Stimulated activated CD4-positive, alpha-beta T cell treated with anti-CD3 and anti-CD28 coated beads, Interleukin-15, amount 100 ng/mL, for 24 hours (primary cell): ENCODE measurements at regions not wholly inside any gene's neighbourhood (a gene's known extent, or its start where the extent isn't known, plus 50 kb on each side); places are given as distances from the start of the nearest gene placed in this dataset.

Experiments
- DNase-seq: peaks from one replicate; pipeline ENCODE4 v3.0.0-alpha.2; 2020

DNA sequence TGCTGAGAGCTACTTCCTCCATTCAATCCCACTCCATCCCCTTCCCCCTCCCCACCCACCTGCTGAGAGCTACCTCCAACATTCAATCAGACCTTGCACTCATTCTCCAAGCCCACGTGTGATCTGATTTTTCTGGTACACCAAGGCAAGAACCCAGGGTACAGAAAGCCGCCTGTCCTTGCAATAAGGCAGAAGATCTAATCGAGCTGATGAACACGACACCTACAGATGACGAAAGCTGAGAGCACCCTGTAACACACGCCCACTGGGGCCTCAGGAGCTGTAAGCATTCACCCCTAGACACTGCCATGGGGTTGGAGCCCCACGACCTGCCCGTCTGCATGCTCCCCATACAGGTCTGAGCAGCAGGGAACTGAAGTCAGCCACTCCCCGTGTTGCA lies 58.3 kb downstream of the TRIML1 start:
- no peak for DNase-seq

DNA sequence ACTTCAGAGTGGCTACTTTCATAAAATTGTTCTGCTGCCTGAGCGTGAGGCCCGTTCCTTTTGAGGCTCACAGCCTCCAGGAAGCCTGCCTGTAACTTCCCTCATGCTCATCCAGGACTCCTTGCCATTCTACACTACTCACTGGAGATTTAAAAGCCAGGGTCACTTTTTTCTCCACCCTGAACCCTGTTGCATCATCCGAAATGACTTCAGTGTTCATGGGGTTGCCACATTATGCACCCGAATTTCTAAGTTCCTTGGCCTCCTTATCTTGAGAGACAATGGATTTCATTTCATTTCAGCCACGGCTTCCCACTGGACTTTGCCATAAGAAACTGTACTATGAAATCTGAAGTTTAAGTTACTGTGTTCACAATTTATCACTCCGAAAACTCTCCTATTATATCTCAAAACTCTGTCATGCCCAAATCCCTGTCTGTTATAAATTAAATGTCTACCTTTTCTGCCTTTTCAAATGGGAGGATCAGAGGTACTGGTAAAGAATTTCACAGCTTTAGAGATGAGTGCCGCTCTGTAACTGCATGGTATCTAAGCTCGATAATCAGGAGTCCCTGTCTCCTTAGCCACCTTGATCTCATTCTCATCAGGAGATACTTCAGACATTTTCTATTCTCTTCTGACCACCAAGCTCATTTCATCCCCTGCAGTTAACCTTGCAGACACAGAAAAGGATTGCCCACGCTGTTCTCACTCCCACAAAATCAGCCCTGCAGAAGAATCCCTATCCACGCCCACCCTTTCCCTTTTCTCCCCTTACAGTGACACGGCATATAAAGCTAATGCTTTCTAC lies 59.9 kb downstream of the TRIML1 start:
- no peak for DNase-seq

DNA sequence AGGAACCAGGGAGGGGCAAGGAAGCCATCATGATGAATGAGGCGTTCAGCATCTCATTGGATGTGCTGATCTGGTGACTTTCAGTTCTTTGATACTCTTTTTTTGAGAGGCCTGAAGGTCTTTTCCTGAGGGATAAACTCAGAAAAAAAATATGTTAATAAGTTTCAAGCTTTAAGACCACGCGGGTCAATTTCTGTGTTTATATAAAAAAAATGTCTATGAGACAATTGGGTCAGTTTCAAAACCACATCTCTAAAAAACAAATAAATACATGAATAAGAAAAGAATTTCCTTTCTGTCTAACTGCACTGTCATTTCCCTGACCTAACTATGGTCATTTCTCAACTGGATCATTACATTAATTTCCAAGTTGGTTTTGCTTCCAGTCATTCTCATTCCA lies 62.6 kb downstream of the TRIML1 start:
- no peak for DNase-seq

DNA sequence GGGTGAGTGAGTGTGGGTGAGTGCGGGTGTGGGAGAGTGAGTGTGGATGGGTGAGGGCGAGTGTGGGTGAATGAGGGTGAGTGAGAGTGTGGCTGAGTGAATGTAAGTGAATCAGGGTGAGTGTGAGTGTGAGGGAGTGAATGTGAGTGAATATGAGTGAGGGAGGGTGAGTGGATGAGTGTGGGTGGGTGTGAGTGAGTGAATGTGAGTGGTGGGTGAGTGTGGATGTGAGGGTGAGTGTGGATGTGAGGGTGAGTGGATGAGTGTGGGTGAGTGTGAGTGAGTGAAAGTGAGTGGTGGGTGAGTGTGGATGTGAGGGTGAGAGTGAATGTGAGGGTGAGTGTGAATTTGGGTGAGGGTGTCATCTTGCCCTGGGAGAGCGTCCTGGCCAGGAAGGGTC lies 67.5 kb downstream of the TRIML1 start:
- DNase-seq: no peak

DNA sequence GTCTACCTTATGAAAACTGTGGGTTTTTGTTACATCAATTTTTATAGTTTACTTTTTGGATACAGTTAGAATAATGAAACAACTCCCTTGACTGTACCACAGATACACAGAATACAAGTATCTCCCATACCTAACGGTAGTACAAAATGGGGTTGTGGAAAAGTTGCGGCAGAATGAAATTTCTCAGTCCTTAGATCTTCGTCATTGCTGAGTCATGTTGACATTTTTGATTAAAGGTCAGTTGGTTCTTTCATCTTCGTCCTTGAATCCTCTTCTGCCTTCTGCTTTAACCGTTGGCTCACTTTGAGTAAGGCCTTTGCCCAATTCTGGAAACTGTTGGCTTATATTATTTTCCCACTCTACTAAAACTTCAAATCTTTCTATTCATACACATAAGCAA lies 75.6 kb downstream of the TRIML1 start:
- DNase-seq: no peak

DNA sequence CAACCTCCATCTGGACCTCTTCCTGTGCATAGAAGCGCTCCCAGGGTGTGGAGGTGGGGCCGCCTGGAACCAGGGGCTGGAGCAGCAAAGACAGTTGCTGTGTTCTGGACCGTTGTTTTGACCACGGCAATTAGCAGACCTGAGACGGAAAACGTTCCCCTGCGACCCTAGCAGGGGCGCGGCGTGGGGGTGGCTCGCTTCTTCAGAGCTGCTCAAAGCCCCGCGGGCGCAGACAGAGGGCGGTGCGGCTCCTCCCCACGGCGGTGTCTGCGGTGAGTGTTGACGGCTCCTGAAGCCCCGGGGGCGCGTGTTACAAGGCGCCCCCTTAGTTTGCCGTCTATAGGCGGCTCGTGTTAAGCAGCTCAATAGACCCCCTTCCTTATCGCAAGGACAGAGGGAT lies 79.2 kb downstream of the TRIML1 start:
- DNase-seq: no peak

DNA sequence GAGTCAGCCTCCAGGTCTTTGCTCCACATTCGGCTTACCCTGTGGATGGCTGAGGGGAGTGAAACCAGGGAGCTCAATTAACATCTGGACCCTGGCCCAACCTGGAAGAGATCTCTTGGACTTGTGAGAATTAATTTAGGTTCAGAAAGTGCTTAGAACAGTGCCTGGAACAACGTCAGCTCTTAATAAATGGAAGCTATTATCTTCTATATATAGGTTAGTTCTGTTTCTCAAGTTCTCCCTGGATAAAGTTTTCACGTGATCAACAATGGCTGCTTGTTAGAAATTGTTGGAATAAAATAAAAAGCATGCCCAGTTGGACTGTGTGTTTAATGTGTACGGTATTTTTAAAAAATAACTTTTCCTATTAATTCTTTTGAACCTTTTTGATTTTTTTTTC lies 80.8 kb downstream of the TRIML1 start:
- no peak for DNase-seq

DNA sequence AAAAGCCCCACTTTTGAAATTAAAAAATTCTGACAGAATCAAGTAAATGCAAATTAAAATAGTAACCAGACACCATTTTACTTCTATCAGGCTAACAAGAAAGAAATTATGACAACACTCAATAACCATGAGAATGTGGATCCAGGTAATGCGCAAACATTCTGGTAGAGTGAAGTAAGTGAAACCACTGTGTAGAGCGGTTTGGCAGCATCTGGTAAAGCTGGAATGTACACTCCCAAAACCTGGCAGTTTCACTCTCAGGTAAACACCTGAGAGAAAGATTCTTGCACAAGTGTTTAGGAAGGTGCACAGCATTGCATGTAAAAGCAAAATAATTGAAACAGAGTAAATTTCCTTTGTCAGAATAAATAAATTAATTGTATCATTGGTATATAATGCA lies 81.8 kb downstream of the TRIML1 start:
- no peak for DNase-seq

DNA sequence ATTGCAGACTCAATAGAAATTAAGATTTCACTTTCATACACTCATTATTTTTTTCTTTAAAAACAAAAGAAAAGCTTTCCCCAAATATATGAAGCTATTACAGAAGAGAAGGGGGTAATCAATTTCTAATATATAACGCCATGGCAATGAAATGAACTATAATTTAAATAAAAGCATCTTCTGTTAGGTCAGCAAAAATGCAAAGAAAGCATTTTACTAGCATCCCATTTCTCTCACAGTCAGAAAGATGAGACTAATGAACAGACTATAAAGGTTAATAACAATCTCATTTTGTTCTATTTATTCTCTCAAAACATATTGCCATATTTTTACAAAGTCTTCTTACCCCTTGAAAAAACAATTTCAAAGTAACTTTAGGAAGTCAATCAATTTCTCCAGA lies 89.0 kb downstream of the TRIML1 start:
- DNase-seq: no peak

DNA sequence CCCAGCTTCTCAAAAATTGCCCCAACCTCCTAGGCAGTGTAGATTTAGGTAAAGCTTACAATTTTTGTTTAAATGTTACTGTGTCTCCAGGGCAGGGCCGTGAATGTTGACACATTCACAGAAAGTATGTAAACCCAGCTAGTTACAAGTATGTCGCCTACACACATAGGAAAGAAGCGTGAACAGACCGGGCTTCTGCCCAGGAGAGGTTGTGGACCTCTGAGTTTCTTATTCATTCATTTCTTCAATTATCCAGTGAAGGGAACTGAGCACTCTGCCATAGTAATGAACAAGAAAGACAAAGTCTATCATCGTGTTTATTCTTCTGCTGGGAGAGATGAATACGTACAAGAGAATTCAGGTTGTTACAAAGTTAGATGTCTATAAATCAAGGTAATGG lies 93.2 kb downstream of the TRIML1 start:
- DNase-seq: no peak

DNA sequence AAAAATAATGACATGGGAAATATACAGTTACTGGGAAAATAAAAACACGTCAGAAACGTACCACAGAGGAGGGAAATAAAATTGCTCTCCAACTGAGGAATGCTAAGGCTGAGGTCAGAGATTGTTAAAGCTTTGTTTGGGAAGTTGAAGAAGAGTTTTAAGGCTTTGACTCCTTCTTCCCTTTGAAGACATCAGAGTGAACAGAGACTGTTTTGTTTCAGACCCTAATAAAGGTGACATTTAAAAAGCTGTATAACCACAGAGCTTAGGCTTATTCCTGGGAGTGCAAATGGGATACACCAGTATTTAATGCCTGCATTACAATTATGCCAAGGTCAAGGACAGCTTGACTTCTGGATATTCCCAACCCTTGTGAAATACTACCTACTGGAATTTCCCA lies 102.8 kb downstream of the TRIML1 start:
- DNase-seq: no peak

DNA sequence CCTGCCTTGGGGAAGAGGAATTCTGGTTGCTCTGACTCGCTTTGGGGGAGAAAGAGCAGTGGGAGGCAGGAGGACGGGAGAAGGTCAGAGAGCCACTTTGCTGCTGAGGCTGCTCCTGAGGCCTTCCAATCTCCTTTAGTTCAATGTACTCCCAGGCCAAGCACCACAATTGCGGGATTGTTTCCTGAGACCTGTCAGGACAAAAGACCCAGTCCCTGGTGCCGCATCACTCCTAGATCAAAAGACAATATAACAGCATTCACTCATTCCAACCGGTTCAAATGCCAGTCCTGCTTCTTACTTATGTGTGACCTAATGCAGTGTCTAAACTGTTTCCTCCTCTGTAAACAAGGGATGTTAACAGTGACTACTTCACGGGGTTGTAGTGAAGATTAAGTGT lies 106.4 kb downstream of the TRIML1 start:
- DNase-seq: no peak

DNA sequence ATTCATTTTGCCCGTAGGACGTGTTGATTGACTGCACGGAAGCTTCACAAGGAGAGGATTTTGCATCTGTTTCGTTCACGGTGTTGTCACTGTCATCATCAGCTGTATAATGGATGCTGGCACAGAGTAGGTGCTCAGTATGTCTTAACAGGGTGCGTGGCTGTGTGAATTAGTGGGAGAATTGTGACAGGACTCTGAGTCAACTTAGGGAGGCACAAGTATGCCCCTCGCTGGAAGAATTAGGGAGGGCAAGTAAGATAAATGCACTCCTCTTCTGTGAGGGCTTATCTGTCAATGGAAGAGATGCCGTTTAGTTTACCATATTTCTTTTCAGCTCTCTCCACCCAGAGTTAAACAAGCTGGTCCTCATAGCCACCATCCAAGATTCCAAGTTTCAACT lies 107.2 kb downstream of the TRIML1 start:
- DNase-seq: no peak

DNA sequence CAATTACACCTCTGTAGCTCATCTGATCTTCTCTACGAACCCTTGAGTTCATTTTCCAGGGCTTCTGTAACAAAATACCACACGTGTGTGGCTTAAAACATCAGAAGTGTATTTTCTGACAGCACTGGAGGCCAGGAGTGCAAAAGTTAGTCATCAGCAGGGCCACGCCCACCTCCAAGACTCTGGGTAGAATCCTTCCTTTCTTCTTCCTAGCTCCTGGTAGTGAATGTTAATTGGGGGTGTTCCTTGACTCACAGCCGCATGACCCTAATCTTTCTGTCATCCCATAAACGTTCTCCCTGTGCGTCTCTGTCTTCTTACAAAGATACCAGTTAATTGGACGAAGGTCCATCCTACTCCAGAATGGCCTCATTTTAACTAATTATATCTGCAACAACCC lies 115.0 kb downstream of the TRIML1 start:
- DNase-seq: no peak

DNA sequence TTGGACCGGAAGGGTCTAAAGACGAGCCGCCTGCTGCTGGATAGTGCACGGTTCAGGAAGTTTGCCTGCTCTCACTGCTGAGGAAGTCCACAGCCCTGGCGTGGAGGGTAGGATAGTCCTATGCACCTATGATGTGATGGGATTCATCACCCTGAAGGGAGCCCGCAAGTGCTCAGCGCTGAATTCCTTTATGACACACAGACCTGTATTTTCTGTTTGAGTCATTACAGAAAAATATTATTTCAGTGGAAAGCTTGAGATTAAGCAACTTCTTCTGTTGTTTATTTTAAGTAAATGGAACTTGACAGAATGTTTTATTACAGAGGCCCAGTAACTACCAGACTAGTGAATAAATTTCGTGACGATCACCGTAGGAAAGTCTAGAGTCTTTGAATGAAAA lies 123.2 kb downstream of the TRIML1 start:
- DNase-seq: no peak

DNA sequence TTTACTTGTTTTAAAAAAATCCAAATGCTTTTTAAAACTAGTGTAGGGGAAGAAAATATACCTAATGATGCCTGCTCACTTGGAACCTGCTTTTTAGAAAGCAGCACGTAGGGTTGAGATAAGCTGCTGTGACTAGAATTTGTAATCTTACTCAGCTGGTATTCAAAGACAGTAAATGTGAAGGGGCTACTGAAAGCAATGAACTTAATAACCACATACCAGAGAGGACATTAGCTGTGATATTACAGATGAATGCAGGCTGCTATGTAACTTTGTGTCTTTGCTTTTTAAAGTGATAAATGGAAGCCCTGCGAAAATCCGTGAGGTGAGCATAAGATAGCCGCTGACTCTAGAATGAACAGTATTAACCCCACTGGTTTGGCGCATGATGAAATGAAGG lies 124.1 kb downstream of the TRIML1 start:
- DNase-seq: no peak

DNA sequence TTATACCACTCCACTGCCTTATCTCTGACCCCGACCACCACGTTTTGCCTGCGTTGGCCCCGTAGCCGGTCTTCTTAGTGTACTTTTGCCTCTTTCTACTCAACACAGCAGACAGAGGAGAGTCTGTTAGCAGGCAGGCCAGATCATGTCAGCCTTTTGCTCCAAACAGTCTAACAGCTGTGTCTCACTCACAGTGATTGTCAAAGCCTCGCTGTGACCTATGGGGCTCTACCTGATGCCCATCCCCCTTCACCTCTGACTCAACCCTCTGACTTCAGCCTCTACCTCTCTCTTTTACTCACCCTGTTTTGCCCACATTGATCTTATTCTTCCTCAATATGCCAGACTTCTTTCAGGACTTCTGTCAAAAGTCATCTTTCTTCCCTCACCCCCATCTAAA lies 127.1 kb downstream of the TRIML1 start:
- no peak for DNase-seq

DNA sequence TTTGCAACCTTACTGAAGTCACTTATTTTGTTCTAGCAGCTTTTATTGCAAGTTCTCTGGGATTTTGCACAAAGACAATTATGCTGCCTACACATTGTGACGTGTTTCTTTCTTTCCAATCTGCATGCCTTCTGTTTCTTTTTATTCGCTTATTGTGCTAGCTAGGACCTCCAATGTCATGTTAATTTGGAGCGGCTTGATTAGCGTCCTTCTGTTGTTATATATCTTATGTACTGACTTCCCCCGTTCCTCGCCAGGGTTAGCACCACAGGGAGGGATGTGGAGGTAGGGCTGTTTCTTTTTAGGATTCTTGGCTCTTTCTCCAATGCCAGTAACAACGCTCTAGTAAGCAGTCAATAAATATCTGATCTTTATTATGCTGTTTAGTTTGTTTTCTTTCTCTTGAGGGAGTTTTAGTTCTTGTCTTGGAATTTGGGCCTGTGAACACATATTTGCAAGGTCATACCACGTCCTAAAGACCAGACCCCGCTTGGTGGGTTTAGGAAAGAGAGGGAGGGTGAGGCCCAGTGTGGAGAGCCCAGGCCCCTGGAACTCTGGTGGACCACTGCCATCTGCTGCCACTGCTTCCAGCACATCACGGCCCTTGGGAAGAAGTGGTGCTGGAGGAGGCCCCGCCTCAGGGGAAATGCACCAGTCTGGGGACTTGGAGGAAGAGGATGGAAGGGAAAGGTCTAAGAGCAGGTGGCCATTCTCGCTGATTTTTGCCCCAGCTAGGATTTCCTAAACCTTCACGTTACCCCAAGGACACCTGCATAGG lies 129.1 kb downstream of the TRIML1 start:
- DNase-seq: no peak

DNA sequence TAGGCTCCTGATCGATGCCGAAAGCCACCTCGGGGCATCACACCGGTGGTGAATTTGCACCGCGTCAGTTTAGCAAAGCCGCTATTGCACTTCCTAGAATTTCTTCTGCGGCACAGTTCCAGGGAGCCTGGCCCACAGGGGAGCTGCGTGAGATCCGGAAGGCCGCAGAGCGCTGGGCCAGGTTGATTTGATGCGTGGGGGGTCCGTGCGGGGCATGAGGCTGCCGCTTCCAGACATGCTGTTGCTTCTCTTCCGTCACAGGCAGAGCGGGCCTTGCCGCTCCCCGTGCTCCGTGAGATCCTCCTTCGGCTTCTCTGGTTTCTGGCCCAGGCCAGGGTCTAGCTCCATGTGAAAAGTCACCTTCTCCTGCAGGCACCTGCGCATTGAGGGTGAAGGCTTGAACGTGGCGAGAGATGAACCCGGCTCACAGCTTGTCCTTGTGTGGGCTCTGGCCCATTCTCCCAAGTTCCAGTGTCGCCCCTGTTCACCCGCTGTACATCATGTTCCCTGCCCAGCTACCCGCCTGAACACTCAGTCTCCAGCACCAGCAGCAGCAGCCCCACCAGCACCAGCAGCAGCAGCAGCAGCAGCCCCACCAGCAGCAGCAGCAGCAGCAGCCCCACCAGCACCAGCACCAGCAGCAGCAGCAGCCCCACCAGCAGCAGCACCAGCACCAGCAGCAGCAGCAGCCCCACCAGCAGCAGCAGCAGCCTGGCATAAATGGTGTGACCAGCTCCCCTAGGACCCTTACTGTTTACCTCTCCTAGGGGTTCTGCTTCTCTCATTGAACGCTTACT lies 131.2 kb downstream of the TRIML1 start:
- no peak for DNase-seq

DNA sequence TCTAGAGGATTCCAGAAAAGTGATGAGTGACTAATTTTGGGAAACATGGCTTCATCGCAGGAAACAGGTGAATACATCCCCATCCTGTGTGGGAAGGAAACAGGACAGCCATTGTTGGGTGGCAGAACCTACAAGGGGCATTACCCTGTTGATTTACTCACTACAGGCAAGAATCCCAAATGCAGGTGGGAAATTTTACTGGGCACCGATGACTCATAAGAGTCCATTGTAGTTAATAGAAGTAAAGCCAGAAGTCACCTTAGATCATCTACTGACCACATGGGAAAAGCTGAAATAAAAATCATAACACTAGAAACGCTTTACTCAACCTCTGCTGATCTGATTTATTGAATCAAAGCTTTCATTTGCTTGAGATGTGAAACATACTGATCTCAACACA lies 136.4 kb downstream of the TRIML1 start:
- DNase-seq: no peak

DNA sequence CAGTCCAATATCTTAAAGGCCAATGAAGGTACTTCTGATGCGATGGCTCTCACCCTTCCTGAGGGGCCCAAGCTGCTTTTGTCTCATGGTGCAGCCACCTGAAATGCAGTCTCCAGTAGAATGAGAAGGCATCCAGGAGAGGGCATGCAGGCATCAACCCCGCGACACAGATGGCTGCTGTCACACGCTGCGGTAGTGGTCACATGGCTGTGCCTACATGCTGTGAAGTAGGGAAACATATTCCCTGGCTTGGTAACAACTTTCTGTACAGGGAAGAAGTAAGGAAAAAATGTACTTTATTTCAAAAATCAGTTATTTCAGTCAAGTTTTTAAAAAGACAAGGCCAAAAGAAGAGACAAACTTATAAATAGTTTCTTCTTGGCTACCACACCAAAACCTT lies 139.9 kb downstream of the TRIML1 start:
- no peak for DNase-seq

DNA sequence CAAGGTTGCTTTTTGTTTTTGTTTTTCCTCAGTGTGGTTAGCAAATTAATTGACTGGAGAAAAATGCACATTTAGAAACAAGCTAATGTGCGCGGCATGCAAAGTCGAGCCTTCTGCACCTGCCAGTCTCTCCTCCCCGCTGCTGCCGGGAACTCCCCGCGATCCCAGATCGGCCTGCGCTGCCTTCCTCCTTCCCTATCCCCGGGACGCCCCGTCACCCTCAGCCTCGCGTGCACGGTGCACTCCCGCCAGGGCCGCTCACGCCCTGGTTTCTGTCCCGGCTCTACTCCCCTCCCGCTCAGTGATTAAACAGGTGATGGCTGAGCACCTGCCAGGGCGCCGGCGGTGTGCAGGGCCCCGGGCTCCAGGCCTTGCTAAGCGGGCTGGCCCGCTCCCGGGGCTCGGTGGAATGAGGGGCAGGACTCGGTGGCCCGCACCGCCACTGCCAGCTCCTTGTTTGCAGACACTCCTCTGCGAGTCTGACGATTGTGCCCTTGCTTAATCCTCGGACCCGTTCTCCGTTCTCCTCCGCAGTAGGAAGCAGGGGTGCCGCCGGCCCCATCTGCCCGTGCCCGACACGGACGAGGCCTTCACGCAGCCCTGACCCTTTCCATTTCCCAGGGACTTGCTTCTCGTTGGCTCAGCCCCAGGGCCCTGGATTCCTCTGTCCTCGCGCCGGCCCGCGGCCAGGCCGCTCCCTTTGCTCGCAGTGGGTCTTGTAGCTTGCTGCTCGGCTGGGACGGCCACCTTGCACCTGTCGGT lies 143.4 kb downstream of the TRIML1 start:
- no peak for DNase-seq
